ENCODE measurements at regions not wholly inside any gene's neighbourhood (a gene's known extent, or its start where the extent isn't known, plus 50 kb on each side); places are given as distances from the start of the nearest gene placed in this dataset.

DNA sequence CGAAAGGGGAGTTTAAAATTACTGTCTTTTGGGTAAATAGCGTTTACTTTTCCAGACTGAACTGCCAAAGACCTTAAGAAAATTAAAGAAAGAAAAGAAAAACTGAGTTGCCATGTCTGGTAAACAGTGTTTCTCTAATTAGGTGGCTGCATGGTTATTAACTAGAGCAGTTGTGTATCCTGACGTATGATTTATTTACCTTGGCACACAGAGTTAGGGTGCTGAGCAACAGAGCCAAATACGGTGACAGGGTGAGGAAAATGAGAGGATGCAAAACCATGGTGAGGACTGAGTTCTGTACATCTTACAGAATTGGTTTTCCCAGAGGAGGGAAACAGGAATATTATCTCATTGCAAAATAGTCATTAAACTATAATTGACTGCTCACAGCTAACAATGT, 546.4 kb upstream of the FZD8 start:
- no peak overlapping the region for H2AFZ ChIP-seq
- H3K79me2 ChIP-seq (ENCODE audit: low read depth): no peaks in the 10 kb centered on the region
- no peaks in the 10 kb centered on the region for H4K20me1 ChIP-seq (ENCODE audit: insufficient read depth)
- no peak overlapping the region for H3K27ac ChIP-seq
- CTCF ChIA-PET: no interaction called here
- H3K9me3 ChIP-seq (ENCODE audit: insufficient read depth, low read depth): no peaks in the 10 kb centered on the region
- no peak for TF ChIP-seq CTCF (conservative IDR thresholded peaks at IDR 0.05)
- no peak for TF ChIP-seq EZH2 (IDR thresholded peaks at IDR 0.05; ENCODE audit: low read depth)
- no peak overlapping the region for H3K4me2 ChIP-seq
- no peak for DNase-seq
- no TSS peak for BruUV-seq (replicated peaks)
- POLR2A ChIA-PET (ENCODE audit: unreplicated experiment): no interaction called here
- H3K4me3 ChIP-seq: no peak overlapping the region
- H3K4me1 ChIP-seq (replicated peaks; ENCODE audit: insufficient read depth): no peaks in the 10 kb centered on the region
- intact Hi-C loops (cut with micrococcal nuclease; ENCODE audit: unreplicated experiment): no loop called here
- no peaks in the 10 kb centered on the region for H3F3A ChIP-seq (ENCODE audit: insufficient read depth, low read depth)
- no peaks in the 10 kb centered on the region for H3K9me2 ChIP-seq (ENCODE audit: insufficient read depth)
- H3K36me3 ChIP-seq (ENCODE audit: low read depth): no peaks in the 10 kb centered on the region
- H3K27me3 ChIP-seq (ENCODE audit: insufficient read depth, low read depth): no peaks in the 10 kb centered on the region

- no peak for TF ChIP-seq CTCF (conservative IDR thresholded peaks at IDR 0.05)
- no peak for TF ChIP-seq EZH2 (IDR thresholded peaks at IDR 0.05; ENCODE audit: low read depth)
- Histone ChIP-seq H2AFZ (no peak overlapping the region), H3K9me3 (ENCODE audit: insufficient read depth, low read depth) (no peaks in the 10 kb centered on the region), H3K9me2 (ENCODE audit: insufficient read depth) (no peaks in the 10 kb centered on the region), H3K27ac (no peak overlapping the region), H3K4me3 (no peak overlapping the region), H3F3A (ENCODE audit: insufficient read depth, low read depth) (no peaks in the 10 kb centered on the region), H3K27me3 (ENCODE audit: insufficient read depth, low read depth) (no peaks in the 10 kb centered on the region), H3K4me2 (no peak overlapping the region), H3K79me2 (ENCODE audit: low read depth) (no peaks in the 10 kb centered on the region), H3K4me1 (replicated peaks; ENCODE audit: insufficient read depth) (no peaks in the 10 kb centered on the region), H3K36me3 (ENCODE audit: low read depth) (no peaks in the 10 kb centered on the region), H4K20me1 (ENCODE audit: insufficient read depth) (no peaks in the 10 kb centered on the region)
- CTCF ChIA-PET: no interaction called here
- POLR2A ChIA-PET (ENCODE audit: unreplicated experiment): no interaction called here
- BruUV-seq (replicated peaks): no TSS peak
- DNase-seq: no peak
- intact Hi-C loops (cut with micrococcal nuclease; ENCODE audit: unreplicated experiment): no loop called here
Observed at GRCh38 chr10:36188080-36188453, 546.0 kb upstream of the FZD8 start.

GRCh38 chr10:36187380-36188079, 545.4 kb upstream of the FZD8 start:
- DNase-seq: no peak

More at GRCh38 chr10:36187380-36188079, 545.4 kb upstream of the FZD8 start:
- intact Hi-C loops (cut with micrococcal nuclease; ENCODE audit: unreplicated experiment): no loop called here
- Histone ChIP-seq H2AFZ (no peak overlapping the region), H3K4me3 (no peak overlapping the region), H3K27ac (no peak overlapping the region), H3K4me2 (no peak overlapping the region), H3K9me3 (ENCODE audit: insufficient read depth, low read depth) (no peaks in the 10 kb centered on the region), H3F3A (ENCODE audit: insufficient read depth, low read depth) (no peaks in the 10 kb centered on the region), H3K27me3 (ENCODE audit: insufficient read depth, low read depth) (no peaks in the 10 kb centered on the region), H3K9me2 (ENCODE audit: insufficient read depth) (no peaks in the 10 kb centered on the region), H3K4me1 (replicated peaks; ENCODE audit: insufficient read depth) (no peaks in the 10 kb centered on the region), H3K36me3 (ENCODE audit: low read depth) (no peaks in the 10 kb centered on the region), H3K79me2 (ENCODE audit: low read depth) (no peaks in the 10 kb centered on the region), H4K20me1 (ENCODE audit: insufficient read depth) (no peaks in the 10 kb centered on the region)
- BruUV-seq (replicated peaks): no TSS peak
- ChIA-PET CTCF (no interaction called here), POLR2A (ENCODE audit: unreplicated experiment) (no interaction called here)
- TF ChIP-seq EZH2 (IDR thresholded peaks at IDR 0.05; ENCODE audit: low read depth): no peak
- no peak for TF ChIP-seq CTCF (conservative IDR thresholded peaks at IDR 0.05)
